HG03565 (cell line): ENCODE measurements at regions not wholly inside any gene's neighbourhood (a gene's known extent, or its start where the extent isn't known, plus 50 kb on each side); places are given as distances from the start of the nearest gene placed in this dataset.
A peak's percentile ranks its signal among the peaks of the same experiment; 100 is the strongest.

Source experiments
- ATAC-seq: cut with Tn5 transposase; IDR thresholded peaks from one replicate; pipeline ENCODE4 v1.9.1; 2021; ENCODE audit warnings: mild to moderate bottlenecking, moderate library complexity; ENCODE audit not compliant: unreplicated experiment

- ATAC-seq: no peak
Observed at GRCh38 chr2:164439885-164440284, 181.4 kb downstream of the GRB14 start.

GRCh38 chr2:164439235-164439634, 182.0 kb downstream of the GRB14 start:
- ATAC-seq: no peak

- no peak for ATAC-seq
Observed at GRCh38 chr2:164438490-164439205, 182.6 kb downstream of the GRB14 start.

GRCh38 chr2:164436131-164436530, 185.2 kb downstream of the GRB14 start:
- ATAC-seq: no peak

- ATAC-seq: peak; percentile 68
Observed at GRCh38 chr2:164430166-164430783, 191.0 kb downstream of the GRB14 start.

- ATAC-seq: no peak
Observed at GRCh38 chr2:164429354-164429753, 191.9 kb downstream of the GRB14 start.

- no peak for ATAC-seq
Observed at GRCh38 chr2:164427111-164427510, 194.2 kb downstream of the GRB14 start.

- no peak for ATAC-seq
Observed at GRCh38 chr2:164420787-164421186, 200.5 kb downstream of the GRB14 start.

- no peak for ATAC-seq
Observed at GRCh38 chr2:164412831-164413230, 208.5 kb downstream of the GRB14 start.

GRCh38 chr2:164389411-164389810, 231.9 kb downstream of the GRB14 start:
- ATAC-seq: no peak

GRCh38 chr2:164388511-164388910, 232.8 kb downstream of the GRB14 start:
- ATAC-seq: peak; percentile 95

- ATAC-seq: no peak
Observed at GRCh38 chr2:164386231-164386630, 235.1 kb downstream of the GRB14 start.

GRCh38 chr2:164384434-164384833, 236.8 kb downstream of the GRB14 start:
- no peak for ATAC-seq

GRCh38 chr2:164371916-164372315, 249.4 kb downstream of the GRB14 start:
- no peak for ATAC-seq

GRCh38 chr2:164369366-164369765, 251.9 kb downstream of the GRB14 start:
- ATAC-seq: no peak

- ATAC-seq: no peak
Observed at GRCh38 chr2:164368896-164369295, 252.4 kb downstream of the GRB14 start.

- no peak for ATAC-seq
Observed at GRCh38 chr2:164363646-164364045, 257.6 kb downstream of the GRB14 start.

- no peak for ATAC-seq
Observed at GRCh38 chr2:164351536-164351935, 269.7 kb downstream of the GRB14 start.

- ATAC-seq: no peak
Observed at GRCh38 chr2:164335947-164336346, 285.3 kb downstream of the GRB14 start.

- no peak for ATAC-seq
Observed at GRCh38 chr2:164335128-164335527, 286.2 kb downstream of the GRB14 start.

GRCh38 chr2:164328310-164328709, 293.0 kb downstream of the GRB14 start:
- no peak for ATAC-seq

- ATAC-seq: no peak
Observed at GRCh38 chr2:164323978-164324377, 297.3 kb downstream of the GRB14 start.

- ATAC-seq: no peak
Observed at GRCh38 chr2:164314148-164314547, 307.1 kb downstream of the GRB14 start.
